Hepatocyte (in vitro differentiated cells): ENCODE measurements at regions not wholly inside any gene's neighbourhood (a gene's known extent, or its start where the extent isn't known, plus 50 kb on each side); places are given as distances from the start of the nearest gene placed in this dataset.

Source experiments
- DNase-seq: peaks from one replicate; pipeline ENCODE4 v3.0.0-alpha.2; 2016; ENCODE audit warnings: low spot score
- H2AFZ ChIP-seq: fragments of 200-600 bp; sonication (generic); 2 replicates; pipeline ENCODE4 v1.6.0; 2016; ENCODE audit warnings: antibody characterized with exemption, mild to moderate bottlenecking
- H3K27ac ChIP-seq: fragments of 200-600 bp; sonication (generic); 2 replicates; pipeline ENCODE4 v1.5.1; 2016; ENCODE audit warnings: mild to moderate bottlenecking
- H3K27me3 ChIP-seq: fragments of 200-600 bp; sonication (generic); 2 replicates; pipeline ENCODE4 v1.6.1; 2016
- H3K36me3 ChIP-seq: fragments of 200-600 bp; sonication (generic); replicated peaks from 2 replicates; pipeline ENCODE4 v1.5.1; 2016; ENCODE audit warnings: low read depth; ENCODE audit not compliant: insufficient read depth
- H3K4me1 ChIP-seq: fragments of 200-600 bp; sonication (generic); 2 replicates; pipeline ENCODE4 v1.5.1; 2016; ENCODE audit warnings: mild to moderate bottlenecking, moderate library complexity; ENCODE audit not compliant: insufficient read depth
- H3K4me2 ChIP-seq: fragments of 200-600 bp; sonication (generic); 2 replicates; pipeline ENCODE4 v1.6.0; 2016
- H3K4me3 ChIP-seq: fragments of 200-600 bp; sonication (generic); 2 replicates; pipeline ENCODE4 v1.5.1; 2016; ENCODE audit warnings: mild to moderate bottlenecking
- H3K79me2 ChIP-seq: fragments of 200-600 bp; sonication (generic); 2 replicates; pipeline ENCODE4 v1.6.0; 2017; ENCODE audit warnings: mild to moderate bottlenecking
- H3K9me2 ChIP-seq: fragments of 200-600 bp; sonication (generic); replicated peaks from 2 replicates; pipeline ENCODE4 v1.6.0; 2017; ENCODE audit warnings: mild to moderate bottlenecking; ENCODE audit not compliant: insufficient read depth
- H3K9me3 ChIP-seq: fragments of 200-600 bp; sonication (generic); 2 replicates; pipeline ENCODE4 v1.5.1; 2016; ENCODE audit warnings: low read depth, mild to moderate bottlenecking
- H4K20me1 ChIP-seq: fragments of 200-600 bp; sonication (generic); 2 replicates; pipeline ENCODE4 v1.6.0; 2016; ENCODE audit warnings: mild to moderate bottlenecking; ENCODE audit not compliant: insufficient read depth, poor library complexity, severe bottlenecking
- EZH2 ChIP-seq: fragments of 200-600 bp; sonication (generic); IDR thresholded peaks from 2 replicates; pipeline ENCODE4 v1.6.1; 2016; ENCODE audit warnings: antibody characterized with exemption, mild to moderate bottlenecking, borderline replicate concordance
- EZH2phosphoT487 ChIP-seq: fragments of 200-600 bp; sonication (generic); IDR thresholded peaks from one replicate; pipeline ENCODE4 v1.6.1; 2018; ENCODE audit warnings: antibody characterized with exemption, mild to moderate bottlenecking, low read depth, moderate library complexity; ENCODE audit not compliant: unreplicated experiment, severe bottlenecking
- WGBS: methylation state at CpG from one replicate; pipeline ENCODE4 v1.1.6; 2016; ENCODE audit warnings: low lambda C conversion rate; ENCODE audit errors: missing lambda C conversion rate; 5-methylcytosine and 5-hydroxymethylcytosine counted together
- TF ChIP-seq, protein P1 (sequence below): fragments of 200-600 bp; sonication (generic); IDR thresholded peaks from 2 replicates; pipeline ENCODE4 v1.5.1; 2016; ENCODE audit warnings: antibody characterized with exemption, mild to moderate bottlenecking; ENCODE audit not compliant: poor library complexity

DNA sequence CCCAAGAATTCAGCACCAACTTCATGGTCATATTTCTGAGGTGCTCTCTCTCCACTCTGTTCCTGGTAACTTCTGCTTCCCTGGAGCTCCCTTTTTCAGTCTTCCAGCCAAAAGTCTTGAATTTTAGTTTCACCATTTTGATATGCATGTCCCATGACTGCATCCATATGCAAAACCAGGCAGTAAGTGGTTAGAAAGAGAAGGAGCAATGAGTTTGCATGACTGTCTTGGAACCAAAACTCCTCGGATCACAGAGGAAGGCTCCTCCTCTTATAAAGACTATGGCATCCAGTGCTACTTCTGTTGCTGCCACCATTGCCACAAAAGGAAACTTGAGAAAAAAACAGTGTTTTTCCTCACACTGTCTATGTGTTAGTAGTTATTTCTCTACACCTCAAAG is 269.1 kb upstream of the GLI3 start:
- 95% methylated on average over 1 of the region's 1 CpG for WGBS
- H3K4me1 ChIP-seq: no peaks in the 10 kb centered on the region
- DNase-seq: no peak
- H3K79me2 ChIP-seq: no peaks in the 10 kb centered on the region
- H3K9me2 ChIP-seq: no peaks in the 10 kb centered on the region
- H4K20me1 ChIP-seq: no peaks in the 10 kb centered on the region
- no peak overlapping the region for H3K4me2 ChIP-seq
- TF ChIP-seq EZH2phosphoT487 (no peak), EZH2 (no peak)
- TF ChIP-seq, protein P1, sequence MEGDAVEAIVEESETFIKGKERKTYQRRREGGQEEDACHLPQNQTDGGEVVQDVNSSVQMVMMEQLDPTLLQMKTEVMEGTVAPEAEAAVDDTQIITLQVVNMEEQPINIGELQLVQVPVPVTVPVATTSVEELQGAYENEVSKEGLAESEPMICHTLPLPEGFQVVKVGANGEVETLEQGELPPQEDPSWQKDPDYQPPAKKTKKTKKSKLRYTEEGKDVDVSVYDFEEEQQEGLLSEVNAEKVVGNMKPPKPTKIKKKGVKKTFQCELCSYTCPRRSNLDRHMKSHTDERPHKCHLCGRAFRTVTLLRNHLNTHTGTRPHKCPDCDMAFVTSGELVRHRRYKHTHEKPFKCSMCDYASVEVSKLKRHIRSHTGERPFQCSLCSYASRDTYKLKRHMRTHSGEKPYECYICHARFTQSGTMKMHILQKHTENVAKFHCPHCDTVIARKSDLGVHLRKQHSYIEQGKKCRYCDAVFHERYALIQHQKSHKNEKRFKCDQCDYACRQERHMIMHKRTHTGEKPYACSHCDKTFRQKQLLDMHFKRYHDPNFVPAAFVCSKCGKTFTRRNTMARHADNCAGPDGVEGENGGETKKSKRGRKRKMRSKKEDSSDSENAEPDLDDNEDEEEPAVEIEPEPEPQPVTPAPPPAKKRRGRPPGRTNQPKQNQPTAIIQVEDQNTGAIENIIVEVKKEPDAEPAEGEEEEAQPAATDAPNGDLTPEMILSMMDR: no peak
- H3K27ac ChIP-seq: no peak overlapping the region
- no peaks in the 10 kb centered on the region for H3K27me3 ChIP-seq
- no peaks in the 10 kb centered on the region for H3K9me3 ChIP-seq
- H3K36me3 ChIP-seq: no peaks in the 10 kb centered on the region
- no peak overlapping the region for H2AFZ ChIP-seq
- H3K4me3 ChIP-seq: no peak overlapping the region

DNA sequence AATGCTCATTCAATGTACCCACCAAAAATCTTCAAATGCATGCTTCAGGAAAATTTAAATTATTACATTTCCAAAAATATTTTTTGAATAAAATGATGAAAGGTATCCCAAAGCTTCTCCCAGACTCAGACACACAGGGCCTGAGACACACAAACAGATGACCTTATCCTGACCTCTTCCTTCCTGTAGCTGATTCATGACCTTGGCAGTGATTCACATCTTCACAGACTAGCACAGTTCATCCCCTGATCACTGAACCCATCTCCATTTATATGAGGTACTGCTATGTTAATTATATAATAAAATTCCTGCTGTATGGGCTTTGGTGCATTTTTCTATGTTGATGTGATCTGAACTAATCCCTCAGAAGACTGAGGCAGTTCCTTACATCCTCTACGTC is 265.0 kb upstream of the GLI3 start:
- no peak overlapping the region for H3K27ac ChIP-seq
- no peaks in the 10 kb centered on the region for H3K9me3 ChIP-seq
- WGBS: 81% methylated on average over 1 of the region's 1 CpG
- no peaks in the 10 kb centered on the region for H3K36me3 ChIP-seq
- H3K4me1 ChIP-seq: no peaks in the 10 kb centered on the region
- no peaks in the 10 kb centered on the region for H3K79me2 ChIP-seq
- TF ChIP-seq, protein P1: no peak
- TF ChIP-seq EZH2phosphoT487: no peak
- no peak for TF ChIP-seq EZH2
- no peak for DNase-seq
- no peak overlapping the region for H3K4me3 ChIP-seq
- H3K4me2 ChIP-seq: no peak overlapping the region
- no peak overlapping the region for H2AFZ ChIP-seq
- no peaks in the 10 kb centered on the region for H4K20me1 ChIP-seq
- no peaks in the 10 kb centered on the region for H3K27me3 ChIP-seq
- H3K9me2 ChIP-seq: no peaks in the 10 kb centered on the region

DNA sequence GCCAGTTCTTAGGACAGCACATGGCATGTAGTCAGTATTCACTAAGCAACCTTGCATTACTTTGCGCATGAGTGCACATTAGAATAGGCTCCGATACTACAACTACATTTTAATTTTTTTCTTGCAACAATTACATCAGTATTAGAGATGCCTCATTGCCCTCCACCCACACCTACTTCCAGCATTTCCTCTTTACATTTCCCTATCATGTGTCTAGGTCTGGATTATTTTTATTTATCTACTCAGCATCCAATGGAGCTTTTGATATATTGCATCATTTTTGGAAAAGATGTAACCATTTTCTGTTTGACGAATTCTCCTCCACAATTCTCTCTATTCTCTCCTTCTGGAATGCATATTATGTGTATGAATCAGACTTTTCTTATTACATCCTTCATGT is 258.2 kb upstream of the GLI3 start:
- Histone ChIP-seq H3K27me3 (peaks cover 19% of the 10 kb centered on the region), H3K9me3 (no peaks in the 10 kb centered on the region), H3K79me2 (no peaks in the 10 kb centered on the region), H3K36me3 (no peaks in the 10 kb centered on the region), H3K4me2 (no peak overlapping the region), H3K4me3 (no peak overlapping the region), H3K9me2 (no peaks in the 10 kb centered on the region), H3K4me1 (peaks cover 9% of the 10 kb centered on the region), H4K20me1 (no peaks in the 10 kb centered on the region), H2AFZ (no peak overlapping the region), H3K27ac (no peak overlapping the region)
- WGBS: 91% methylated on average over 3 of the region's 3 CpGs
- TF ChIP-seq EZH2phosphoT487: no peak
- TF ChIP-seq EZH2: no peak
- TF ChIP-seq, protein P1: no peak
- no peak for DNase-seq

DNA sequence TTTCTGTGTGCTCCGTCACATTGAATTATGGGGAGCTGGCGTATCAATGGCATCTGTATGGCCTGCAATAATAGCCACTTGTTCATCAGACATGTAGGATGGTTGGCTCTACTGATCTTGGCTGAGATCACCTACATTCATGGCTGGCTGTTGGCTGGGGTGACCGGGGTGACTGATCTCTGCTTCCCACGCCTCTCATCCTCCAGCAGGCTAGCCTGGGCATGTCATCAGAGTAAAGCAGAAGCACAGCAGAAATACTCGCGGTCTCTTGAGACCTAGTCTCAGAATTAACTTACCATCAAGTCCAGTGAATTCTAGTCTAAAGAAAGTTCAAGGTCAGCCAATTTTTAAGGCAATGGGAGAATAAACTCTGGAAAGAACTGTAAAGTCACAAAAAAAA is 257.7 kb upstream of the GLI3 start:
- H3K36me3 ChIP-seq: no peaks in the 10 kb centered on the region
- peaks cover 9% of the 10 kb centered on the region for H3K4me1 ChIP-seq
- TF ChIP-seq EZH2phosphoT487: no peak
- no peak for TF ChIP-seq EZH2
- TF ChIP-seq, protein P1: no peak
- H3K27ac ChIP-seq: no peak overlapping the region
- no peak for DNase-seq
- 72% methylated on average over 6 of the region's 6 CpGs for WGBS
- H3K27me3 ChIP-seq: peaks cover 19% of the 10 kb centered on the region
- no peaks in the 10 kb centered on the region for H3K79me2 ChIP-seq
- H3K4me2 ChIP-seq: no peak overlapping the region
- H3K4me3 ChIP-seq: no peak overlapping the region
- no peaks in the 10 kb centered on the region for H3K9me2 ChIP-seq
- H4K20me1 ChIP-seq: no peaks in the 10 kb centered on the region
- H2AFZ ChIP-seq: no peak overlapping the region
- no peaks in the 10 kb centered on the region for H3K9me3 ChIP-seq
